Neural cell (in vitro differentiated cells): ENCODE measurements at regions not wholly inside any gene's neighbourhood (a gene's known extent, or its start where the extent isn't known, plus 50 kb on each side); places are given as distances from the start of the nearest gene placed in this dataset.

Experiments used
- H2AFZ ChIP-seq: fragments of 200-600, 300-800 bp; sonication (generic), shearing (Covaris generic); 2 replicates; pipeline ENCODE4 v1.6.0; 2014; ENCODE audit warnings: low read depth, mild to moderate bottlenecking, antibody characterized with exemption, low read length, moderate library complexity
- H3F3A ChIP-seq: fragments of 200-600 bp; shearing (Covaris generic); 2 replicates; pipeline ENCODE4 v1.6.1; 2016; ENCODE audit warnings: mild to moderate bottlenecking, moderate library complexity, mixed read lengths, antibody characterized with exemption, low read length; ENCODE audit not compliant: insufficient read depth, poor library complexity, severe bottlenecking
- H3K27ac ChIP-seq: fragments of 200-600, 300-800 bp; sonication (generic), shearing (Covaris generic); 2 replicates; pipeline ENCODE4 v1.5.1; 2014; ENCODE audit warnings: mild to moderate bottlenecking, low read length, moderate library complexity
- H3K27me3 ChIP-seq: fragments of 300-800, 200-600 bp; sonication (generic), shearing (Covaris generic); 2 replicates; pipeline ENCODE4 v1.6.0; 2014; ENCODE audit warnings: mild to moderate bottlenecking, low read depth, low read length, moderate library complexity; ENCODE audit not compliant: insufficient read depth
- H3K36me3 ChIP-seq: fragments of 300-800, 200-600 bp; sonication (generic), shearing (Covaris generic); 2 replicates; pipeline ENCODE4 v1.5.1; 2014; ENCODE audit warnings: mild to moderate bottlenecking, antibody characterized with exemption, low read length, moderate library complexity; ENCODE audit not compliant: insufficient read depth
- H3K4me2 ChIP-seq: fragments of 300-800, 200-600 bp; sonication (generic), shearing (Covaris generic); 2 replicates; pipeline ENCODE4 v1.6.0; 2014; ENCODE audit warnings: mild to moderate bottlenecking, low read length
- H3K4me3 ChIP-seq: fragments of 300-800, 200-600 bp; sonication (generic), shearing (Covaris generic); 2 replicates; pipeline ENCODE4 v1.5.1; 2014; ENCODE audit warnings: mild to moderate bottlenecking, low read length, moderate library complexity
- H3K79me2 ChIP-seq: fragments of 200-600 bp; shearing (Covaris generic); replicated peaks from 2 replicates; pipeline ENCODE4 v1.6.0; 2014; ENCODE audit warnings: mild to moderate bottlenecking, low read length, moderate library complexity; ENCODE audit not compliant: insufficient read depth
- H3K9ac ChIP-seq: fragments of 300-800, 200-600 bp; sonication (generic), shearing (Covaris generic); 2 replicates; pipeline ENCODE4 v1.6.1; 2016; ENCODE audit warnings: mild to moderate bottlenecking, low read length, mixed read lengths
- H3K9me2 ChIP-seq: fragments of 200-600 bp; shearing (Covaris generic); 2 replicates; pipeline ENCODE4 v1.6.1; 2016; ENCODE audit warnings: mild to moderate bottlenecking, low read length, mixed read lengths; ENCODE audit not compliant: insufficient read depth
- H3K9me3 ChIP-seq: fragments of 200-600, 300-800 bp; sonication (generic), shearing (Covaris generic); 2 replicates; pipeline ENCODE4 v1.6.1; 2016; ENCODE audit warnings: mild to moderate bottlenecking, mixed run types, low read length, moderate library complexity, mixed read lengths
- H4K20me1 ChIP-seq: fragments of 200-600 bp; shearing (Covaris generic); 2 replicates; pipeline ENCODE4 v1.6.1; 2016; ENCODE audit warnings: mild to moderate bottlenecking, mixed run types; ENCODE audit not compliant: insufficient read depth
- CTCF ChIP-seq: fragments of 450-650 bp; IDR thresholded peaks from 2 replicates; pipeline ENCODE4 v1.5.1; 2014; ENCODE audit warnings: antibody characterized with exemption, mild to moderate bottlenecking, moderate library complexity; ENCODE audit not compliant: poor library complexity, severe bottlenecking
- EP300 ChIP-seq: fragments of 450-650 bp; conservative IDR thresholded peaks from 2 replicates; pipeline ENCODE4 v1.6.1; 2014; ENCODE audit warnings: antibody characterized with exemption, mild to moderate bottlenecking, moderate library complexity; ENCODE audit not compliant: poor library complexity, severe bottlenecking
- EZH2 ChIP-seq: fragments of 200-600, 300-800 bp; shearing (Covaris generic), sonication (generic); IDR thresholded peaks from 2 replicates; pipeline ENCODE4 v1.6.1; 2014; ENCODE audit warnings: antibody characterized with exemption, low read length, borderline replicate concordance, mild to moderate bottlenecking; ENCODE audit not compliant: insufficient read depth, poor library complexity, severe bottlenecking
- MXI1 ChIP-seq: fragments of 450-650 bp; conservative IDR thresholded peaks from 2 replicates; pipeline ENCODE4 v1.6.1; 2014; ENCODE audit warnings: antibody characterized with exemption, mild to moderate bottlenecking; ENCODE audit not compliant: poor library complexity, severe bottlenecking
- POLR2AphosphoS5 ChIP-seq: IDR thresholded peaks from 2 replicates; pipeline ENCODE4 v1.6.1; 2012
- RAD21 ChIP-seq: fragments of 450-650 bp; conservative IDR thresholded peaks from 2 replicates; pipeline ENCODE4 v1.6.1; 2014; ENCODE audit warnings: antibody characterized with exemption, mild to moderate bottlenecking, moderate library complexity
- SMC3 ChIP-seq: fragments of 450-650 bp; conservative IDR thresholded peaks from 2 replicates; pipeline ENCODE4 v1.6.1; 2014; ENCODE audit warnings: antibody characterized with exemption, mild to moderate bottlenecking, moderate library complexity; ENCODE audit not compliant: poor library complexity
- TAF1 ChIP-seq: IDR thresholded peaks from 2 replicates; pipeline ENCODE4 v1.6.1; 2012; ENCODE audit warnings: low read depth
- TF ChIP-seq, protein P1 (sequence below): IDR thresholded peaks from 2 replicates; pipeline ENCODE4 v1.6.1; 2012; ENCODE audit warnings: borderline replicate concordance

- no peaks in the 10 kb centered on the region for H3K9me2 ChIP-seq
- no peak overlapping the region for H3K27ac ChIP-seq
- H3K27me3 ChIP-seq: no peaks in the 10 kb centered on the region
- no peaks in the 10 kb centered on the region for H3F3A ChIP-seq
- no peaks in the 10 kb centered on the region for H4K20me1 ChIP-seq
- no peaks in the 10 kb centered on the region for H3K79me2 ChIP-seq
- TF ChIP-seq MXI1 (no peak), EZH2 (no peak)
- H3K36me3 ChIP-seq: no peaks in the 10 kb centered on the region
- no peak overlapping the region for H3K4me2 ChIP-seq
- no peak overlapping the region for H3K9ac ChIP-seq
- no peaks in the 10 kb centered on the region for H3K9me3 ChIP-seq
- H2AFZ ChIP-seq: no peak overlapping the region
- H3K4me3 ChIP-seq: no peak overlapping the region
Observed at GRCh38 chr4:14315129-14315528, 687.2 kb upstream of the CPEB2 start.

DNA sequence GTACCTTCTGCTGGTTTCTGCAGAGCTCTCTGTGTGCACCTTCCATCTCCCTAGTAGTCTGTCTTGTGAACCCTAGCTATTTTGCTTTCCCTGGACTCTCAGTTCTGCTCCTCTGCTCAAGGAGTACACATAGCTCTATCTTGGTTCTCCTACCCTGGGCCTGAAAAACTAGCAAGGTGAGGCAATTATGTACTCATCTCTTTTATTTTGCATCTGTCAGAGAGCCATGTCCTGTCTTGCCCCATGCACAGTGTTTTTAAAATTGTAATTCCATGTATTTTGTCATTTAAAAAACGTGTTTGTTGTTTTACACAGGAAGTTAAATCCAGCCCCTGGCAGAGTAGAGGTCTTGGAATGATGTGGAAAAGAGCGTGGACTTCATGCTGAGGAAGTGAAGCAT, 684.9 kb upstream of the CPEB2 start:
- Histone ChIP-seq H3K4me2 (no peak overlapping the region), H3K4me3 (no peak overlapping the region), H3K27me3 (no peaks in the 10 kb centered on the region), H3K79me2 (no peaks in the 10 kb centered on the region), H3F3A (no peaks in the 10 kb centered on the region), H3K9me3 (no peaks in the 10 kb centered on the region), H3K36me3 (no peaks in the 10 kb centered on the region), H3K9ac (no peak overlapping the region), H3K9me2 (no peaks in the 10 kb centered on the region), H2AFZ (no peak overlapping the region), H4K20me1 (no peaks in the 10 kb centered on the region), H3K27ac (no peak overlapping the region)
- TF ChIP-seq SMC3 (no peak), TAF1 (no peak), POLR2AphosphoS5 (no peak), RAD21 (no peak), CTCF (no peak), EZH2 (no peak)
- TF ChIP-seq, protein P1, sequence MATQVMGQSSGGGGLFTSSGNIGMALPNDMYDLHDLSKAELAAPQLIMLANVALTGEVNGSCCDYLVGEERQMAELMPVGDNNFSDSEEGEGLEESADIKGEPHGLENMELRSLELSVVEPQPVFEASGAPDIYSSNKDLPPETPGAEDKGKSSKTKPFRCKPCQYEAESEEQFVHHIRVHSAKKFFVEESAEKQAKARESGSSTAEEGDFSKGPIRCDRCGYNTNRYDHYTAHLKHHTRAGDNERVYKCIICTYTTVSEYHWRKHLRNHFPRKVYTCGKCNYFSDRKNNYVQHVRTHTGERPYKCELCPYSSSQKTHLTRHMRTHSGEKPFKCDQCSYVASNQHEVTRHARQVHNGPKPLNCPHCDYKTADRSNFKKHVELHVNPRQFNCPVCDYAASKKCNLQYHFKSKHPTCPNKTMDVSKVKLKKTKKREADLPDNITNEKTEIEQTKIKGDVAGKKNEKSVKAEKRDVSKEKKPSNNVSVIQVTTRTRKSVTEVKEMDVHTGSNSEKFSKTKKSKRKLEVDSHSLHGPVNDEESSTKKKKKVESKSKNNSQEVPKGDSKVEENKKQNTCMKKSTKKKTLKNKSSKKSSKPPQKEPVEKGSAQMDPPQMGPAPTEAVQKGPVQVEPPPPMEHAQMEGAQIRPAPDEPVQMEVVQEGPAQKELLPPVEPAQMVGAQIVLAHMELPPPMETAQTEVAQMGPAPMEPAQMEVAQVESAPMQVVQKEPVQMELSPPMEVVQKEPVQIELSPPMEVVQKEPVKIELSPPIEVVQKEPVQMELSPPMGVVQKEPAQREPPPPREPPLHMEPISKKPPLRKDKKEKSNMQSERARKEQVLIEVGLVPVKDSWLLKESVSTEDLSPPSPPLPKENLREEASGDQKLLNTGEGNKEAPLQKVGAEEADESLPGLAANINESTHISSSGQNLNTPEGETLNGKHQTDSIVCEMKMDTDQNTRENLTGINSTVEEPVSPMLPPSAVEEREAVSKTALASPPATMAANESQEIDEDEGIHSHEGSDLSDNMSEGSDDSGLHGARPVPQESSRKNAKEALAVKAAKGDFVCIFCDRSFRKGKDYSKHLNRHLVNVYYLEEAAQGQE: no peak

DNA sequence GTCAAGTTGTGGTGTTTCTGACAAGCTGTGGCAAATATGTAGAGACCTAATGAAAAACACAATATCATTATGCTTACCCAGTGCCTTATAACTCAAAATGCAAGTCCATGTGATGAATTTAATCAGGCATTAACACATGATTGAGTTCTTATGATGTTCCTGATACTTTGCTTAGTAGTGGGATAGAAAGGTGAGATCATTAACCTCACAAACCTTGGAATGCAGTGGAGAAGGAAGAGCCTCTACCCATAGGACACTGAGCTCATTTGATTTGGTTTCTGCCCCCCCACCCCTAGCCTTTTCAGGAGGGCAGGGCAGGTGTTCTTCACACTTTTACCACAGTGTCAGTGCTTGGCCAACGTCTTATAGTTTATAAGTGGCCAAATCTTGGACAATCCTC, 683.6 kb upstream of the CPEB2 start:
- H3K9me2 ChIP-seq: no peaks in the 10 kb centered on the region
- H3F3A ChIP-seq: no peaks in the 10 kb centered on the region
- H3K9ac ChIP-seq: no peak overlapping the region
- H3K27me3 ChIP-seq: no peaks in the 10 kb centered on the region
- no peaks in the 10 kb centered on the region for H3K79me2 ChIP-seq
- H2AFZ ChIP-seq: no peak overlapping the region
- TF ChIP-seq EP300 (no peak), MXI1 (no peak), CTCF (no peak), RAD21 (no peak), EZH2 (no peak)
- no peak overlapping the region for H3K4me3 ChIP-seq
- no peaks in the 10 kb centered on the region for H3K36me3 ChIP-seq
- no peaks in the 10 kb centered on the region for H3K9me3 ChIP-seq
- no peaks in the 10 kb centered on the region for H4K20me1 ChIP-seq
- H3K4me2 ChIP-seq: no peak overlapping the region
- no peak overlapping the region for H3K27ac ChIP-seq
